ENCODE measurements at regions not wholly inside any gene's neighbourhood (a gene's known extent, or its start where the extent isn't known, plus 50 kb on each side); places are given as distances from the start of the nearest gene placed in this dataset.
"Not testable (repeated sequence)": the region's sequence is repeated elsewhere in the genome, so short reads cannot be mapped to it uniquely, and the experiment has no call there.

- H3K4me3 ChIP-seq, result no peak overlapping the region
- no peak overlapping the region for H3K27ac ChIP-seq
These were observed 499.7 kb downstream of the SLCO4C1 start for GRCh38 chr5:101796427-101796826.

- no peak overlapping the region for H3K4me3 ChIP-seq
These were observed 507.3 kb downstream of the SLCO4C1 start for GRCh38 chr5:101788797-101789196.

GRCh38 chr5:101785090-101785489 lies 511.0 kb downstream of the SLCO4C1 start:
- H3K27ac ChIP-seq, result no peak overlapping the region
- no peak overlapping the region for H3K4me3 ChIP-seq

More at GRCh38 chr5:101788797-101789196, 507.3 kb downstream of the SLCO4C1 start:
- H3K27ac ChIP-seq, result no peak overlapping the region

- peak overlapping the region in 4 of 7 experiments; percentile 1 to 31 (median 12) for H3K4me3 ChIP-seq
These were observed 512.7 kb downstream of the SLCO4C1 start for GRCh38 chr5:101783241-101784013.

GRCh38 chr5:101782352-101783103 lies 513.6 kb downstream of the SLCO4C1 start:
- no peak overlapping the region for H3K4me3 ChIP-seq
- no peak overlapping the region for H3K27ac ChIP-seq

More at GRCh38 chr5:101783241-101784013, 512.7 kb downstream of the SLCO4C1 start:
- no peak overlapping the region for H3K27ac ChIP-seq

GRCh38 chr5:101751105-101751504 lies 545.0 kb downstream of the SLCO4C1 start:
- H3K4me3 ChIP-seq, result no peak overlapping the region
- no peak overlapping the region for H3K27ac ChIP-seq

GRCh38 chr5:101743000-101743399 lies 553.1 kb downstream of the SLCO4C1 start:
- H3K27ac ChIP-seq, H3K4me3 ChIP-seq: not testable (repeated sequence)

- Histone ChIP-seq H3K27ac (no peak overlapping the region), H3K4me3 (no peak overlapping the region)
These were observed 567.2 kb downstream of the SLCO4C1 start for GRCh38 chr5:101728933-101729332.

- H3K4me3 ChIP-seq, result no peak overlapping the region
- no peak overlapping the region for H3K27ac ChIP-seq
These were observed 574.5 kb downstream of the SLCO4C1 start for GRCh38 chr5:101721543-101721942.

- Histone ChIP-seq H3K27ac (no peak overlapping the region), H3K4me3 (no peak overlapping the region)
These were observed 576.1 kb downstream of the SLCO4C1 start for GRCh38 chr5:101720033-101720432.

- no peak overlapping the region for H3K27ac ChIP-seq
- no peak overlapping the region for H3K4me3 ChIP-seq
These were observed 578.4 kb downstream of the SLCO4C1 start for GRCh38 chr5:101717721-101718120.

- no peak overlapping the region for H3K27ac ChIP-seq
- H3K4me3 ChIP-seq, result no peak overlapping the region
These were observed 579.1 kb downstream of the SLCO4C1 start for GRCh38 chr5:101716941-101717340.

- H3K27ac ChIP-seq, H3K4me3 ChIP-seq: not testable (repeated sequence)
These were observed 580.3 kb downstream of the SLCO4C1 start for GRCh38 chr5:101715790-101716189.

- Histone ChIP-seq H3K27ac (no peak overlapping the region), H3K4me3 (no peak overlapping the region)
These were observed 606.8 kb downstream of the SLCO4C1 start for GRCh38 chr5:101689306-101689705.

GRCh38 chr5:101688156-101688555 lies 607.9 kb downstream of the SLCO4C1 start:
- Histone ChIP-seq H3K27ac (no peak overlapping the region), H3K4me3 (no peak overlapping the region)

- no peak overlapping the region for H3K27ac ChIP-seq
- H3K4me3 ChIP-seq, result no peak overlapping the region
These were observed 608.6 kb downstream of the SLCO4C1 start for GRCh38 chr5:101687349-101687985.

- Histone ChIP-seq H3K27ac (no peak overlapping the region), H3K4me3 (no peak overlapping the region)
These were observed 609.4 kb downstream of the SLCO4C1 start for GRCh38 chr5:101686536-101687157.

- Histone ChIP-seq H3K27ac (no peak overlapping the region), H3K4me3 (no peak overlapping the region)
These were observed 616.3 kb downstream of the SLCO4C1 start for GRCh38 chr5:101679816-101680215.

- H3K27ac ChIP-seq, result no peak overlapping the region
- H3K4me3 ChIP-seq, result no peak overlapping the region
These were observed 617.4 kb downstream of the SLCO4C1 start for GRCh38 chr5:101678481-101679193.

GRCh38 chr5:101677961-101678360 lies 618.1 kb downstream of the SLCO4C1 start:
- Histone ChIP-seq H3K27ac (no peak overlapping the region), H3K4me3 (no peak overlapping the region)

All from skin epidermis (tissue), 12 donors.